ENCODE measurements at regions not wholly inside any gene's neighbourhood (a gene's known extent, or its start where the extent isn't known, plus 50 kb on each side); places are given as distances from the start of the nearest gene placed in this dataset.
A peak's percentile ranks its signal among the peaks of the same experiment; 100 is the strongest.
"Not testable (repeated sequence)": the region's sequence is repeated elsewhere in the genome, so short reads cannot be mapped to it uniquely, and the experiment has no call there.

DNA sequence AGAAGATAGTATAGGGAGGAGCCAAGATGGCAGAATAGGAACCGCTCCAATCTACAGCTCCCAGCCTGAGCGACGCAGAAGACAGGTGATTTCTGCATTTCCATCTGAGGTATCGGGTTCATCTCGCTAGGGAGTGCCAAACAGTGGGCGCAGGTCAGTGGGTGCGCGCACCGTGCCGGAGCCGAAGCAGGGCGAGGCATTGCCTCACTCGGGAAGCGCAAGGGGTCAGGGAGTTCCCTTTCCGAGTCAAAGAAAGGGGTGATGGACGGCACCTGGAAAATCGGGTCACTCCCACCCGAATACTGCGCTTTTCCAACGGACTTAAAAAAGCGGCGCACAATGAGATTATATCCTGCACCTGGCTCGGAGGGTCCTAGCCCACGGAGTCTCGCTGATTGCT, 201.2 kb downstream of the CETN3 start:
- not testable (repeated sequence) for H3K27ac ChIP-seq (ENCODE audit: low read depth); H3K4me3 ChIP-seq (ENCODE audit: low read depth, low read length); DNase-seq (ENCODE audit: extremely low spot score); H3K36me3 ChIP-seq (ENCODE audit: insufficient read depth); H3K4me1 ChIP-seq (ENCODE audit: insufficient read depth)
- 94% methylated on average over 25 of the region's 25 CpGs for WGBS

DNA sequence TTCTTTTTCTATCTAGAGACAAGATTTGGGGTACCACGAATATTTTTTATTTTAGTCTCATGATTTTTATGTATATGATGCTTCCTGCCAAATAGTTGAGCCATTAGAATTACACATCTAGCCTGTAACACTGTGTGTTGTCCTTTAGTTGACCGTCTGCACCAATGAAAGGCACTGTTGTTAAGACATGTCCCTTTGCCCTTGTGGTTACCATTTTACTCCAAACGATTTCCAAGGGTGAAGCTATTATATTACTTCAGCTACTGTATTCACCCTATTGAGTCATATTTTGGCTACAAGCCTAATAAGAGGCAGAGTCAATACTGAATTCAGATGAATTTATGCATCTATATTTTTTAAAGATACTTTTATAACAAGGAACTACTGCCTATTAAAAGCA, 207.6 kb downstream of the CETN3 start:
- H3K27ac ChIP-seq (ENCODE audit: low read depth): no peak overlapping the region
- WGBS: 47% methylated on average over 3 of the region's 3 CpGs
- no peaks in the 10 kb centered on the region for H3K4me1 ChIP-seq (ENCODE audit: insufficient read depth)
- no peak overlapping the region for H3K4me3 ChIP-seq (ENCODE audit: low read depth, low read length)
- H3K36me3 ChIP-seq (ENCODE audit: insufficient read depth): no peaks in the 10 kb centered on the region
- DNase-seq (ENCODE audit: extremely low spot score): no peak

DNA sequence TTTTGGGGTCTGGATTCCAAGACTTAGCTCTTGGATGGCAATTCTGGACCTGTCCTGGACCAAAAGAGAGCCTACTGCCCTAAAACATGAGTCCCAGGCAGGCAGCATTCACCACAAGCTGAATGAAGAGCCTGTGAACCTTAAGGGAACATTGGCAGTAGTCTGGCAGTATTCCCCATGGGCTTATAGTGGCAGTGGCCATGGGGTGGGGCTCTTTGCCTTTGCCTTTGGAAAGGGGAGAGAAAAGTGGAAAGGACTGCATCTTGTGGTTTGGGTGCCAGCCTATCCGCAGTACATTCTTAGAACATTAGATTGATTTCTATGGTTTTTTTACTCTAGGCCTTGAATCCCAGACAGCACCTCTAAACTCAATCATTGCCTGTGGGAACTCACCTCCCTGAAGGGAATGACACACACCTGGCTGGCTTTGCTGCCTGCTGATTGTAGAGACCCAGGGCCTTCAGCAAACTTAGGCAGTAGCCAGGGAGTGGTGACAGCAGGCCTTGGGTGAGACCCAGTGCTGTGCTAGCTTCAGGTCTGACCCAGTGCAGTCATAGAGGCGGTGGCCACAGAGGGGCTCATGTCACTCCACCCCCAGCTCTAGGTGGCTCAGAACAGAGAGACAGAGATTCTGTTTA, 216.3 kb downstream of the CETN3 start:
- 98% methylated on average over 2 of the region's 2 CpGs for WGBS
- Histone ChIP-seq H3K4me3 (ENCODE audit: low read depth, low read length) (no peak overlapping the region), H3K27ac (ENCODE audit: low read depth) (no peak overlapping the region), H3K4me1 (ENCODE audit: insufficient read depth) (no peaks in the 10 kb centered on the region), H3K36me3 (ENCODE audit: insufficient read depth) (no peaks in the 10 kb centered on the region)
- no peak for DNase-seq (ENCODE audit: extremely low spot score)

DNA sequence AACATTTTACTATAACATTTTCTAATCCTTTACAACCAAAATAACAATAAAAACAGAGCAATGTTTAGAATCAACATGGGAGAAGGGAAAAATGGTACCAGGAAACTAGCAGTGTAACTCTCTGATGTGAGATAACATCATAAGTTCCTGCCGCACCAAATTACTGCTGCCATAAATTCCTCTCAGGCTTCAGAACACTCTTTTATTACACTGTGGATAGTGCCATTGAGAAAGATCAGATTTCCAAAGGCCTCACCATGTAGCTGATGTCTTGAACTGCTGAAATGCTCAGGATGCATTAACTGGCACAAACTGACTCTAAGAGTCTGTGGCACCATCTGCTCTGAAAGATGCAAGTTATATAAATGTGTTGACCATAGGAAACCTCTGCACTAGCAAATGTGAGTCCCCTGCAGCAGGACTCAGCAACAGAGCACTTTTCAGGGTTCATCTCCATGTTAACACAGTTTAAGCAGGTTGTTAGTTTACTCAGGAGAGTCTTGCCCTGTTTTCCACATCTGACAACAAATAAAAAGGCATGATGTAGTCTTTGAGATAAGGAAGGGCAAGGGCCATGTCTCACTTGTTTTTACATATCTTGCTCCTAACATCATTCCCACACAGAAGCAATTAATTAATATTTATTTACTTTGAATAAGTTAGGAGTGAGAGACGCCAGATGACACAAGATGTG, 218.1 kb downstream of the CETN3 start:
- H3K36me3 ChIP-seq (ENCODE audit: insufficient read depth): no peaks in the 10 kb centered on the region
- H3K27ac ChIP-seq (ENCODE audit: low read depth): no peak overlapping the region
- H3K4me1 ChIP-seq (ENCODE audit: insufficient read depth): no peaks in the 10 kb centered on the region
- peak; percentile 21 for DNase-seq (ENCODE audit: extremely low spot score)
- WGBS: 60% methylated on average over 2 of the region's 2 CpGs
- no peak overlapping the region for H3K4me3 ChIP-seq (ENCODE audit: low read depth, low read length)

DNA sequence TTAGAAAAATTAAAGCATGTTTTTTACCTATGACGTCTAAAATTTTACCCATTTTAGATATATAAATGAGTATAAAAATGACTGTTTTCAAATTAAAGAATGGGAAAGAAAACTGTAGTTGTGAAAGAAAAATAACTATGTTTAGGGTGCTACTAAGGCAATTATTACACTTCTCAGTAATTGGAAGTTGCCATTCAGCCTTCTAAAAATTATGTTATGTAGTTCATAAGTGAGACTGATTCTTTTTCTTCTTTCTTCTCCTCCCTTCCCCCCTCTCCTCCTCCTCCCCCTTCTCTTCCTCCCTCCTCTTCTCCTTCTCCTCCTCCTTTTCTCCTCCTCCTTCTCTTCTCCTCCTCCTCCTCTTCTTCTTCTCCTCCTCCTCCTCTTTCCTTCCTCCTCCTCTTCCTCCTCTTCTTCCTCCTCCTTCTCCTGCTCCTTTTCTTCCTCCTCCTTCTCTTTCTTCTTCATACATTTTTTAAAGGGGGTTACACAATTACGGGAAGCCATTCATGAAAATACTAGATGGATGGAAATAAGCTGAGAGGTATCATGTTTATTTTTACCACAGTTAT, 223.6 kb downstream of the CETN3 start:
- no peaks in the 10 kb centered on the region for H3K36me3 ChIP-seq (ENCODE audit: insufficient read depth)
- no peak overlapping the region for H3K27ac ChIP-seq (ENCODE audit: low read depth)
- DNase-seq (ENCODE audit: extremely low spot score): no peak
- no peaks in the 10 kb centered on the region for H3K4me1 ChIP-seq (ENCODE audit: insufficient read depth)
- H3K4me3 ChIP-seq (ENCODE audit: low read depth, low read length): no peak overlapping the region
- WGBS: 92% methylated on average over 2 of the region's 2 CpGs

DNA sequence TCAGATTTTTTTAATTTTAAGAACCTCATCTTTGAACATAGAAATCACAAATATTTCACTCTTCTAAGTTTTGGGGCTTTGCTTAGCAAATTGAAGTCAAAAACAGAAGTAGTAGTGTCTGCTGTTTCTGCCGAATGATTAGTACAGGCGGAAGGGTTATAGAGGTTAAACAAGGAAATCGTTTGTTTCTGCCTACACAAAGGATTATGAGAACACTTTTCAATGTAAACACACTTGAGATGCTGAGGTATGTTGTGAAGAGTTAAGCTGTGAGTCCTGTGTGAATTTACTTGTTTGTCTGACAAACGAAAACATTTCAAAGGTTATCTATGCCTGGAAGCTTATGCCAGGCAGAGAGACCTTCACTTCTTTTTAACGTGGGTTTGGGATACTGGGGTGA, 224.8 kb downstream of the CETN3 start:
- H3K27ac ChIP-seq (ENCODE audit: low read depth): no peak overlapping the region
- no peaks in the 10 kb centered on the region for H3K4me1 ChIP-seq (ENCODE audit: insufficient read depth)
- no peak for DNase-seq (ENCODE audit: extremely low spot score)
- 42% methylated on average over 5 of the region's 5 CpGs for WGBS
- H3K36me3 ChIP-seq (ENCODE audit: insufficient read depth): no peaks in the 10 kb centered on the region
- no peak overlapping the region for H3K4me3 ChIP-seq (ENCODE audit: low read depth, low read length)

DNA sequence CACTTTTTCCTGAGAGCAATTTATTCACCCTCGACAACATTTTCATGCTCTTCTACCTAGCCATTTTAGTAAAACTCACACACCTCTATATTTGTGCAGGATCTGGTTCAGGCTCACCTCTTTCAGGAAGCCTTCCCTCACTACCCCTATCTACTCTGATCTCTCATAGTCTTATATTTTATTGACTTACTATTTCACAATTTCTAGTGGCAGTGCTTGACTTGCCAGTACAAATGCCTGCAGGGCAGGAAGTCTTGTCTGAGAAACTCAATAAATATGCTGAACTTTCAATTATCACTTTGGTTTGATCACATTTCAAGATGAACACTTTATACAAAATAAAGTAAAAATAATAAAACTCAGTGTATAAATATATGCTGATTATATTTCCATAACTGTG, 226.8 kb downstream of the CETN3 start:
- 89% methylated on average over 1 of the region's 1 CpG for WGBS
- no peak overlapping the region for H3K27ac ChIP-seq (ENCODE audit: low read depth)
- no peaks in the 10 kb centered on the region for H3K36me3 ChIP-seq (ENCODE audit: insufficient read depth)
- H3K4me1 ChIP-seq (ENCODE audit: insufficient read depth): no peaks in the 10 kb centered on the region
- DNase-seq (ENCODE audit: extremely low spot score): no peak
- H3K4me3 ChIP-seq (ENCODE audit: low read depth, low read length): no peak overlapping the region

DNA sequence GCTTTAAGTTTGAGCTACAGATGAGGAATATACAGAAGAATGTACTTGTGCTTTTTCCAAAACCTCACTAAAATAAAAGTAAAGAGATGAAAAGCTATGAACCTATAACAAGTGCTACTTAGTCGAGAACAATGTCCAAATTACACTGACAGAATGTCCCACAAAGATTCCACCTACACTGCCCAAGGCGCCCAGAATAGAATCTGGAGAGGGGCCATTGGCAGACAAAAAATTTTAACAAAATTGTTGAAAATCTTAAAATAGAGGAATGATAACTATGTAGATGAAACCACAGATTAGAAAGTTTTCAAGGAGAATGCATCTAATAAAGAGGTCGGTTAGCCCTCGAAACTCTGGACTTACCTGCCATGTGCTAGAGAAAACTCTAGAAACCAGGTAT, 235.3 kb downstream of the CETN3 start:
- Histone ChIP-seq H3K36me3 (ENCODE audit: insufficient read depth) (no peaks in the 10 kb centered on the region), H3K4me1 (ENCODE audit: insufficient read depth) (no peaks in the 10 kb centered on the region), H3K27ac (ENCODE audit: low read depth) (no peak overlapping the region), H3K4me3 (ENCODE audit: low read depth, low read length) (no peak overlapping the region)
- DNase-seq (ENCODE audit: extremely low spot score): no peak
- WGBS: 86% methylated on average over 4 of the region's 4 CpGs

DNA sequence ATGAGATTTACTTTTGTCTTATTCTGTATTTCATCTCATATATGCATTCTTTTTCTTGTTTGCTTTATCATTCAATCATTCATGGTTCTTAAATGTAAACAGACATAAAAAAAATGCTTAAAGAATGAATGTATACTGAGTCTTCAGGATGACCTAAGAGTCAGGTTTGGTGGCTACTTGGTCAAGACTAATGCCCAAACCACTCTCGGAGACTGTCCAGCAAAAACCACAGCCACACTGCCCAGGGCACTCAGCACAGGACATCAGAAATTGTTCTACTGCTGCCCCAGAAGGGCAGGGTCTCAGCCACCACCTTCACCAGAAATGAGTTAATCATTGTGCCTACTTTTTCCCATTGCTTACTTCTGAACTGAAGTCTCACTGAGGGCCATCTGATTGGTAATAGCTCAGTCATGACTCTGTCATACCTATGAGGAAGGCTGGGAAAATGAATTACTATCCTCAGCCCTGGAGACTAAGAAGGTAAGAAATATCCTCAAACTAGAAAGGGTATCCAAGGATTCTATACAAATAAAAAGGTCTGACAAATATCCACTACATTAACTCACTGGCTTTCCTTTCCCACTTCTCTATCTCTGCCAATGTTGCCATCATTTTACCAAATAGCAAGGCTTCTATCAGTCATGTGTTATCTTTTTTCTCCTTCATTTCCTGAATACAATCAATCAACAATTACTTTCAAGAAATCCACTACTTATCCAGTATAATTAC, 236.1 kb downstream of the CETN3 start:
- Histone ChIP-seq H3K4me1 (ENCODE audit: insufficient read depth) (no peaks in the 10 kb centered on the region), H3K27ac (ENCODE audit: low read depth) (no peak overlapping the region), H3K36me3 (ENCODE audit: insufficient read depth) (no peaks in the 10 kb centered on the region), H3K4me3 (ENCODE audit: low read depth, low read length) (no peak overlapping the region)
- no peak for DNase-seq (ENCODE audit: extremely low spot score)
- WGBS: 93% methylated on average over 1 of the region's 1 CpG

DNA sequence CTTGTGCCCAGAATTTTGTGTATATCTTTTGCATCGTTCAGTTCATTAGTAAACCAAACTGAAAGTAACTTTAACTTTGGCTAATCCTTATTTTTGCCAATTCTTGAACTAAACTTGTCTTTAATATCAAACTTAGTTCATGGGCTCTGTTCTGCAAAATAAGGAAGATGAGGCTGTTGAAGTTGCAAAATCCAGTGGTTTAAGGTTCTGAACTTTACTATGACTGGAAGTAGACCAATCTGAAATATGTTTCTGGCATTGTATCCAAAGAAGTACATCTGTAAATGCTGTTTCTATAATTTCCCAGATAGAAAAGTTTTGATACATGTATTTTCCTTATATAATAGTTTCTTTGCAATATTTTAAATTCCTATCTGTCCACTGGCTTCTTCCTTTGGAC, 238.1 kb downstream of the CETN3 start:
- no peak for DNase-seq (ENCODE audit: extremely low spot score)
- WGBS: 0% methylated on average over 1 of the region's 1 CpG
- Histone ChIP-seq H3K4me3 (ENCODE audit: low read depth, low read length) (no peak overlapping the region), H3K36me3 (ENCODE audit: insufficient read depth) (no peaks in the 10 kb centered on the region), H3K27ac (ENCODE audit: low read depth) (no peak overlapping the region), H3K4me1 (ENCODE audit: insufficient read depth) (no peaks in the 10 kb centered on the region)

DNA sequence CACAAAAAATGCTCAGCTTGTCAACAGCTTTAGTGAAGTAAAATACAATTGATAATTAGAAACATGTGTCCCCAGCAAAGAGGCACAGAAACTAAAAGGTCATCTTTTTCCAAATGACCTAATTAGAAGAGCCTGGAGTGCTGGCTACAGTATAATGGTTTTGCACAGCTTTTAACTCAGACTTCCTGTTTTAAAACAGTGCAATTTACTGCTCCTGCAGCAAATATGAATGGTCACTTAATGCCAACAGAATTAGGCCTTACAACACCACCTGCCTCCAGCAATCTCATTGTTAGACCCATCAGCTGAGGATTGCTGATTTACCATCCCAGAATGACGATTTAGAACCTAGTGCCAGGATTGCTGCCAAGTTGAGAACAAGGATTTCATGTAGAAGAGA, 239.3 kb downstream of the CETN3 start:
- no peaks in the 10 kb centered on the region for H3K4me1 ChIP-seq (ENCODE audit: insufficient read depth)
- 27% methylated on average over 1 of the region's 1 CpG for WGBS
- no peaks in the 10 kb centered on the region for H3K36me3 ChIP-seq (ENCODE audit: insufficient read depth)
- no peak overlapping the region for H3K27ac ChIP-seq (ENCODE audit: low read depth)
- DNase-seq (ENCODE audit: extremely low spot score): no peak
- no peak overlapping the region for H3K4me3 ChIP-seq (ENCODE audit: low read depth, low read length)

DNA sequence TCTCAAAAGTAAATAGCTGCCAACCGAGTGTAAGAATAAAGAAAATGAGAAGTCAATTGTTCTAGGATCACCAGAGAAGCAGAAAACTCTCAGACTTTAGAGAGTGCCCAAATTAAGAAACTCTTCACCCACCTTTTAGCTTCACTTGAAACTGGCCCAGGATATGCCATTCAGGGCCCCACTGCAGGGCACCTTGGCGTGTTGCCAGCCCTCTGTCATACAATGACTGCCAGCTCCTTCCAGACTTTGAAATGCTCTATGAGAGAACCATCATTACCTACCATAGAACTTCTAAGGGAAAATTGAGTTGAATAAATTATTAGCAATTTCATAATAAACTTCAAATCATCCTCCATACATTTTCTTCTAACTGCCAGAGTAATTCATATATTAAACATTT, 240.5 kb downstream of the CETN3 start:
- 70% methylated on average over 2 of the region's 2 CpGs for WGBS
- no peak for DNase-seq (ENCODE audit: extremely low spot score)
- Histone ChIP-seq H3K36me3 (ENCODE audit: insufficient read depth) (no peaks in the 10 kb centered on the region), H3K27ac (ENCODE audit: low read depth) (no peak overlapping the region), H3K4me3 (ENCODE audit: low read depth, low read length) (no peak overlapping the region), H3K4me1 (ENCODE audit: insufficient read depth) (no peaks in the 10 kb centered on the region)

DNA sequence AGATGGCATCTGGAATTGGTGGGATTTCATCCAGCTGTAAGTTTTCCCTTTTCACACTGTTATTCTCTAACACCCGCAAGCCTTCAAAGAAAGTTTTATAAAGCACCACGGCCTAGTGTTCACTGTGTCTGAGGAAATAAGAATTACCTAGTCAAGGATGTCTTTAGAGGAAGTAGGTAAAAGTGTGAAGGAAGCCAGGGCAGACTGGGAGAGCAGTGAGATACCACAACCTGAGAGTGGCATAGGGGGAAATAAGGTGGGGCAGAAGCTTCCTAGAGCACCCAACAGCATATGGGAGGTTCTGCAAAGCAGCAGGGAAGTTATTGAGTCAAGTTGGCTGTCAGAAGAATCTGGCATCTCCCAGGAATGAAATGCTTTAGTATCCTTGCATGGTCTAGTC, 241.2 kb downstream of the CETN3 start:
- H3K4me1 ChIP-seq (ENCODE audit: insufficient read depth): no peaks in the 10 kb centered on the region
- WGBS: 94% methylated on average over 2 of the region's 2 CpGs
- no peak overlapping the region for H3K27ac ChIP-seq (ENCODE audit: low read depth)
- no peaks in the 10 kb centered on the region for H3K36me3 ChIP-seq (ENCODE audit: insufficient read depth)
- H3K4me3 ChIP-seq (ENCODE audit: low read depth, low read length): no peak overlapping the region
- DNase-seq (ENCODE audit: extremely low spot score): no peak

DNA sequence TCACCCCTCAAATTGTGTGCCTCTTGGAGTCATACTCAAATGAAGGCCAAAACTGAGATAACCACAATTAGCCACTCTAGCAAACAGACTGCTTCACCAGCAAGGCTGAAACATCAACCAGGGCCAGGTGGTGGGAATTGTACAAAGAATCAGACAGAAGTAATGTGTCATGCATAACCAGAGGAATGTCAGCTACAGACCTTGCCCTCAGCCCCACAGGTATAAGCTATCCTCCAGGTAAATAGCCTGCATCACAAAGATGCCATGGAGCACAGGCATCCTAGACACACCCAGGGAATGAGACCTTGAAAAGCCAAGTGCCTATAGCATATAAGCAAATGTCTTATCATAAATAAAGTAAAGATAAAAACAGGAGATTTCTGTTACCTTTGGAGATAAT, 242.7 kb downstream of the CETN3 start:
- no peak overlapping the region for H3K4me3 ChIP-seq (ENCODE audit: low read depth, low read length)
- no peaks in the 10 kb centered on the region for H3K36me3 ChIP-seq (ENCODE audit: insufficient read depth)
- no peaks in the 10 kb centered on the region for H3K4me1 ChIP-seq (ENCODE audit: insufficient read depth)
- DNase-seq (ENCODE audit: extremely low spot score): no peak
- no peak overlapping the region for H3K27ac ChIP-seq (ENCODE audit: low read depth)

Data from urinary bladder (tissue), 3 donors.